GM23338 (cell line): ENCODE measurements at regions not wholly inside any gene's neighbourhood (a gene's known extent, or its start where the extent isn't known, plus 50 kb on each side); places are given as distances from the start of the nearest gene placed in this dataset.
"Not testable (repeated sequence)": the region's sequence is repeated elsewhere in the genome, so short reads cannot be mapped to it uniquely, and the experiment has no call there.

ENCODE experiments used
- ATAC-seq: fragments of 200-7000 bp; cut with Tn5 transposase; 3 replicates; pipeline ENCODE4 v1.9.1; 2020
- DNase-seq: peaks from one replicate; pipeline ENCODE4 v3.0.0-alpha.2; 2015; ENCODE audit warnings: low spot score
- H2AFZ ChIP-seq: fragments of 200-600 bp; sonication (generic); 2 replicates; pipeline ENCODE4 v1.8.0; 2016; ENCODE audit warnings: antibody characterized with exemption, mild to moderate bottlenecking, moderate library complexity
- H3F3A ChIP-seq: fragments of 200-600 bp; sonication (generic); replicated peaks from 2 replicates; pipeline ENCODE4 v1.8.0; 2017; ENCODE audit warnings: antibody characterized with exemption, mixed run types, low read depth
- H3K27ac ChIP-seq: fragments of 200-600 bp; sonication (generic); 2 replicates; pipeline ENCODE4 v1.6.1; 2016; ENCODE audit warnings: low read depth
- H3K27me3 ChIP-seq: fragments of 200-600 bp; sonication (generic); 2 replicates; pipeline ENCODE4 v1.8.0; 2016; ENCODE audit warnings: mild to moderate bottlenecking, mixed run types, moderate library complexity; ENCODE audit not compliant: insufficient read depth
- H3K36me3 ChIP-seq: fragments of 200-600 bp; sonication (generic); 2 replicates; pipeline ENCODE4 v1.8.0; 2016; ENCODE audit warnings: mild to moderate bottlenecking; ENCODE audit not compliant: insufficient read depth
- H3K4me1 ChIP-seq: fragments of 200-600 bp; sonication (generic); 2 replicates; pipeline ENCODE4 v1.8.0; 2016; ENCODE audit warnings: mild to moderate bottlenecking, moderate library complexity; ENCODE audit not compliant: insufficient read depth
- H3K4me2 ChIP-seq: fragments of 200-600 bp; sonication (generic); 2 replicates; pipeline ENCODE4 v1.7.1; 2017; ENCODE audit warnings: mixed run types
- H3K4me3 ChIP-seq: fragments of 200-600 bp; sonication (generic); 2 replicates; pipeline ENCODE4 v1.6.1; 2016; ENCODE audit warnings: mixed run types
- H3K79me2 ChIP-seq: fragments of 200-600 bp; sonication (generic); replicated peaks from 2 replicates; pipeline ENCODE4 v1.8.0; 2017; ENCODE audit warnings: mild to moderate bottlenecking; ENCODE audit not compliant: insufficient read depth
- H3K9me2 ChIP-seq: fragments of 200-600 bp; sonication (generic); 2 replicates; pipeline ENCODE4 v1.8.0; 2017; ENCODE audit not compliant: insufficient read depth
- H4K20me1 ChIP-seq: fragments of 200-600 bp; sonication (generic); replicated peaks from 2 replicates; pipeline ENCODE4 v1.8.0; 2017; ENCODE audit warnings: mild to moderate bottlenecking; ENCODE audit not compliant: insufficient read depth
- H3K27ac Mint-ChIP-seq: 2 replicates; pipeline ENCODE4 v1.8.0; 2020; ENCODE audit warnings: inconsistent platforms, mild to moderate bottlenecking, moderate library complexity, mixed read lengths
- H3K27me3 Mint-ChIP-seq: 3 replicates; pipeline ENCODE4 v1.8.0; 2022; ENCODE audit warnings: low read depth, mild to moderate bottlenecking, moderate library complexity, mixed read lengths, inconsistent platforms; ENCODE audit not compliant: insufficient read depth, poor library complexity
- H3K36me3 Mint-ChIP-seq: 3 replicates; pipeline ENCODE4 v1.8.0; 2021; ENCODE audit warnings: low read depth, mild to moderate bottlenecking, inconsistent platforms, moderate library complexity, mixed read lengths
- H3K4me1 Mint-ChIP-seq: 3 replicates; pipeline ENCODE4 v1.8.0; 2020; ENCODE audit warnings: mild to moderate bottlenecking, inconsistent platforms, mixed read lengths
- H3K4me3 Mint-ChIP-seq: 3 replicates; pipeline ENCODE4 v1.8.0; 2021; ENCODE audit warnings: moderate library complexity, mild to moderate bottlenecking, inconsistent platforms, mixed read lengths
- H3K9me3 Mint-ChIP-seq: 3 replicates; pipeline ENCODE4 v1.8.0; 2020; ENCODE audit warnings: moderate library complexity, mild to moderate bottlenecking, inconsistent platforms, mixed read lengths
- CREB1 ChIP-seq: fragments of 250-450 bp; sonication (Bioruptor Pico); IDR thresholded peaks from 2 replicates; pipeline ENCODE4 v1.5.0; 2020; ENCODE audit warnings: low read depth, mild to moderate bottlenecking, moderate library complexity
- CTCF ChIP-seq, 2 experiments: fragments of 200-600 bp in 1 of 2; sonication (generic) in 1 of 2; conservative IDR thresholded peaks; 2 replicates each; pipeline versions ENCODE4 v1.5.1 to v1.6.1; 2016 to 2017; ENCODE audit warnings: antibody characterized with exemption in 2 of 2, low read depth in 2 of 2, mild to moderate bottlenecking in 2 of 2, moderate library complexity in 1 of 2
- EZH2 ChIP-seq: fragments of 200-600 bp; sonication (generic); IDR thresholded peaks from one replicate; pipeline ENCODE4 v1.8.0; 2017; ENCODE audit warnings: antibody characterized with exemption, mild to moderate bottlenecking, low read depth; ENCODE audit not compliant: unreplicated experiment
- JUNB ChIP-seq: IDR thresholded peaks from one replicate; pipeline ENCODE4 v1.6.1; 2016; ENCODE audit warnings: antibody characterized with exemption; ENCODE audit not compliant: unreplicated experiment
- ZNF462 ChIP-seq: fragments of 250-450 bp; sonication (Bioruptor Pico); IDR thresholded peaks from 2 replicates; pipeline ENCODE4 v1.5.0; 2020; ENCODE audit warnings: mild to moderate bottlenecking, moderate library complexity

- TF ChIP-seq ZNF462, result no peak
- no peak for TF ChIP-seq CTCF (conservative IDR thresholded peaks at IDR 0.05; ENCODE audit: low read depth in 2 of 2)
- TF ChIP-seq CREB1 (CRISPR knock-in tag), result no peak
- TF ChIP-seq JUNB, result no peak
- TF ChIP-seq EZH2, result no peak
These were observed 101.6 kb downstream of the C4BPA start (continued) for GRCh38 chr1:207205614-207206061.

- H3F3A ChIP-seq, H3K9me2 ChIP-seq, H2AFZ ChIP-seq, H3K4me3 ChIP-seq, H3K4me3 Mint-ChIP-seq, H3K27ac ChIP-seq, H3K79me2 ChIP-seq, H3K27ac Mint-ChIP-seq, ATAC-seq, H3K4me2 ChIP-seq, H3K27me3 Mint-ChIP-seq, H3K4me1 ChIP-seq, H3K4me1 Mint-ChIP-seq, H3K36me3 ChIP-seq, DNase-seq, H4K20me1 ChIP-seq, H3K27me3 ChIP-seq: not testable (repeated sequence)
- Mint-ChIP-seq H3K9me3 (peaks cover 27% of the 10 kb centered on the region), H3K36me3 (peaks cover 12% of the 10 kb centered on the region)
These were observed 104.7 kb downstream of the C4BPA start for GRCh38 chr1:207208691-207209090.
